GM12873 (cell line): ENCODE measurements at regions not wholly inside any gene's neighbourhood (a gene's known extent, or its start where the extent isn't known, plus 50 kb on each side); places are given as distances from the start of the nearest gene placed in this dataset.

Source experiments
- TF ChIP-seq, protein P1 (sequence below): IDR thresholded peaks from 2 replicates; pipeline ENCODE4 v1.5.1; 2012; ENCODE audit warnings: low read depth, mild to moderate bottlenecking, moderate library complexity, low read length, control low read depth; ENCODE audit not compliant: insufficient read depth; ENCODE audit errors: missing control alignments

DNA sequence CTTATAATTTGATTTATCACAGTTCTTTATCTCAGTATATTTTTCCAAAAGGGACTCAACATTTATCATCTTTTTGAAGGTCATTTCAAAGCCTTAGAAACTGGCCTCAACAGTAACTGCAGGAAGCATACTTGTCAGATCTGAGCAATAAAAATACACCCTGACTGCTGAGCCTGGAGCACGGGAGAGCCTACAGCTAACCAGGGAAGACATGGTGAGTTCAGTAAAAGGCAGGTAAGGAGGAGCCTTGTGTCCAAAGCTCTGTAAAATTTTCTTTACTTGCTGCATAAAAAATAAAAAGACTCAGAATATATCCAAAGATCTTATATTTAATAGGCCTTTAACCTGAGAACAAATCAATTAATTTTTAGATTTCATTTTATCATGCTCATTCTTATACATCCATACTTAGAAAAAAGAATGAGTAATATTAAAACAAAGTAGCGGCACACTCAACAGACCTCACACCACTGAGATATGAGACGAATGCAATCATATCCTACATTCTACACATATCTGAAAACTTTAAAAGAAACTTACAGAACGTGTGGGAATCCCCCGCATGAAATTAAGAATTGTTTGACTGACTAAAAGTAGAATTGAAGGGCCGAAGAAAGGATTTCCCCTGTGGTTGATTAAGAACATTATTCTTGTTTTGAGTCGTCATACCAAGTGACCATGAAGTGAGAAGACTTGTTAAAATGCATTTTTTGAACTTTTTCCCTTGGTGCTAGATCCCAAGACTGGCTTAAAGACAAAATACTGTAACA lies 296.4 kb upstream of the MKLN1 start:
- TF ChIP-seq, protein P1, sequence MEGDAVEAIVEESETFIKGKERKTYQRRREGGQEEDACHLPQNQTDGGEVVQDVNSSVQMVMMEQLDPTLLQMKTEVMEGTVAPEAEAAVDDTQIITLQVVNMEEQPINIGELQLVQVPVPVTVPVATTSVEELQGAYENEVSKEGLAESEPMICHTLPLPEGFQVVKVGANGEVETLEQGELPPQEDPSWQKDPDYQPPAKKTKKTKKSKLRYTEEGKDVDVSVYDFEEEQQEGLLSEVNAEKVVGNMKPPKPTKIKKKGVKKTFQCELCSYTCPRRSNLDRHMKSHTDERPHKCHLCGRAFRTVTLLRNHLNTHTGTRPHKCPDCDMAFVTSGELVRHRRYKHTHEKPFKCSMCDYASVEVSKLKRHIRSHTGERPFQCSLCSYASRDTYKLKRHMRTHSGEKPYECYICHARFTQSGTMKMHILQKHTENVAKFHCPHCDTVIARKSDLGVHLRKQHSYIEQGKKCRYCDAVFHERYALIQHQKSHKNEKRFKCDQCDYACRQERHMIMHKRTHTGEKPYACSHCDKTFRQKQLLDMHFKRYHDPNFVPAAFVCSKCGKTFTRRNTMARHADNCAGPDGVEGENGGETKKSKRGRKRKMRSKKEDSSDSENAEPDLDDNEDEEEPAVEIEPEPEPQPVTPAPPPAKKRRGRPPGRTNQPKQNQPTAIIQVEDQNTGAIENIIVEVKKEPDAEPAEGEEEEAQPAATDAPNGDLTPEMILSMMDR: no peak

DNA sequence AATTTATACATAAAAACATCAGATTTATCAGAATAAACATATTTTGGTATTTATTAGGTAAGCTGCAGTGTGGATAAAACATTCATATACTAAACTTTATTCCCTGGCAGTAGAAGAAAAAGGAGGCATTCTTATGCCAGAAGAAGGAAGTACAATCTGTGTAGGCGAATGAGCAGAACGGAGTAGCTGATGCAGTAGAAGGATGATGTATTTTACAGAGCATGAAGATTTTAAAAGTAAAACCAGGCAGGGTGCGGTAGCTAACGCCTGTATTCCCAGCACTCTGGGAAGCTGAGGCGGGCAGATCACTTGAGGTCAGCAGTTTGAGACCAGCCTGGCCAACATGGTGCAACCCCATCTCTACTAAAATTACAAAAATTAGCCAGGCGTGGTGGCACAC lies 294.9 kb upstream of the MKLN1 start:
- TF ChIP-seq, protein P1: no peak

DNA sequence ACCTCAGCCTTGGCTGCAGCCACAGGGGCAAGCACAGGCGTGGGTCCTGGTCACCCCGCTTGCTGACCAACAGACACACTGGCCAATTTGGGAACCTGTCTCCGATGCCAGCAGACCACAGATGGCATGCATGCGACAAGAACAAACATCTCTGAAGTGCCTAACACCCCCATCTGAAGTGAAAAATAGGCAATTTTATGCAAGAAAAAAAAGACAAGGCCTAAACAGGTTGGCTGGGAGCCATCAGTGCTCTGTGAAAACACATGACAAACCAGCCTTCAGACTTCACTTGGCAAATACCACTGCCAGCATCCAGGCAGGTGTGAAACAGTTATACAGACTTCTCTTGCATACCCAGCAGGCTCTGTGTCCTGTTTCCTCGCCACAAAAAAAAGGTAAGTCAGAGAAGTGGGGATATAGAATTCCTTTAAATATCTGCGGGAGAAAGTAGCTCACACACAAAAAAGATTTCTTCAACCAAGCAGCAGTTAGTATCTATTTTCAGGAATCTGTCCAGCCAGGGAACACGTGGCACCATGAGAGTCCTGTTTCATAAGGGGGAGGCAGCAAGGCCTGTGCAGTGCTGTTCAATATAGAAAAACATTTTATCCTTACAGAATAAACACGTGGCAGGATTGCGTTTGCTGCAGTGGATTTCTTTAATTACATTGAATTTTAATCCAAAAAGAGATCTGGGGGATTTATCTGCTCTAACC lies 293.4 kb upstream of the MKLN1 start:
- TF ChIP-seq, protein P1: no peak

DNA sequence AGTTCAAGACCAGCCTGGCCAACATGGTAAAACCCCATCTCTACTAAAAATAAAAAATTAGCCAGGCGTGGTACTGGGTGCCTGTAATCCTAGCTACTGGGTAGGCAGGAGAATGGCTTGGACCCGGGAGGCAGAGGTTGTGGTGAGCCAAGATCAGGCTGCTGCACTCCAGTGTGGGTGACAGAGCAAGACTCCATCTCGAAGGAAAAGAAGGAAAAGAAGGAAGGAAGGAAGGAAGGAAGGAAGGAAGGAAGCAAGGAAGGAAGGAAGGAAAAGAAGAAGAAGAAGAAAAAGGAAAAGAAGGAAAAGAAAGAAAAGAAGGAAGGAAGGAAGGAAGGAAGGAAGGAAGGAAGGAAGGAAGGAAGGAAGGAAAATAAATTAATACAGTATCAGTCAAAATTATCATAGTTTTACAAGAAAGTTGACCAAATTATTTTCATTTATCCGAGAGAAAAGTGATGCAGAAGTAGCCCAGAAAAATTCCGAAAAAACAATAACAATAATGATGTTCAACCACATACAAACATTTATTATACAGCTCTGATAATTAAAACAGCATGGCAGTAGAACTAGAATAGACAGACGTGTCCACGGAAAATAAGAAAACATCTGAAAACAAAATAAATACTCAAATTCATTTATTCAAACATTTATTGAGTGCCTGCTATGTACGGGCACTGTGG lies 292.4 kb upstream of the MKLN1 start:
- TF ChIP-seq, protein P1: no peak

DNA sequence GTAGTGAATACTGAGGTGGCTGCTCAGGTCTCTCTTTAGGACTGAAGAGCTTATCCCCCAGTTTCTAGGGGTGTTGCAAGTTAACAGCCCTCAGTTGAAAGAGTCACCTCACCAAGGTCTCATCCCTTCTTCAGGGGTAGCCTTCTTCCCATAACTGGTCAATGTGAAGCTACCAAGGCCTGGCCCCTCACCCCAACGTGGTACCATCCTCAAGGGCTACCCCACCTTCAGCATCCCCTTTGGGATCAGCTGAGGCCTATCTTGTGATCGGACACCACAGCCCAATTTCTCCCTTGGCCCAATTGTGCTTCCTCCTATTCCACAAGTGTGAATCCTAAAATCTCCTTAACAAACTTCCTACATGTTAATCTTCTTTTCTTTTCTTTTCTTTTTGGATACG lies 289.5 kb upstream of the MKLN1 start:
- TF ChIP-seq, protein P1: no peak

DNA sequence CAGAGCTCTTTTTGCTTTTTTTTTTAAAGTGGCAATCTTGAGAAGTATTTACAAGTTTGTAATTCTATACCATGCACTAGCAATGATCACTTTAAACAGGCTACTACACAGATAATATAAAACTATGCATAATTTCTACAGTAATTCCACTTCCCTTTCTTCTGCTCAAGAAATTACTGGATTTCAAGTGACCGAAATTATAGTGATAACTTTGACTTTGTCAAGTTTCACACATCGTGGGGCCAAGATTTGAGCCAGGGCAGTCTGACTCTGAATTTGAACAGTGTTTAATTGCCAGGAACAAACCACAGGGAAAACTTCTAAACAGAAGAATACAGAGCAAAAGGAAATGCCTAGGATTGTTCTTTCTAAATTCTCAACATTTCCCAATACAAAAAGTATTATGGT lies 288.3 kb upstream of the MKLN1 start:
- TF ChIP-seq, protein P1: no peak

DNA sequence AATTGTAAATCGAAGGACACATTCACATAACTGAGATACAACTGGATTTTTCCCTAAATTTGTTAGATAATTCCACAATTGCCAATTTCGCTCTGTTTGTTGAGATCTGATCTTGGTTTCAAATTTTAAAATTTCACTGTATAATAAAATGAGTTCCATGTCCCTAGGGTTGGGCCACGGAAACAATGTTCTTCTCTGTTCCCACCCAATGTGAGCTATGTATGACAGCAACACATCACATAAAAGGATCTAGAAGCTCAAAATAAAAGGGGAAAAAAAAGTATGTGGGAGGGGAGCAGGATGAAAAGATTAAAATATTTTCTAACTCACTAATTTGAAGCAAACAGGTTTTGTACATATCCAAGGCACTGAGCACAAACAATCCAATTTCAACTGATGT lies 287.8 kb upstream of the MKLN1 start:
- TF ChIP-seq, protein P1: no peak
